K562 (cell line): ENCODE measurements at regions not wholly inside any gene's neighbourhood (a gene's known extent, or its start where the extent isn't known, plus 50 kb on each side); places are given as distances from the start of the nearest gene placed in this dataset.

Experiments used
- CCAR2 ChIP-seq: fragments of 200-400 bp; formaldehyde crosslinking; IDR thresholded peaks from 2 replicates; pipeline ENCODE4 v1.6.1; 2017; ENCODE audit warnings: mild to moderate bottlenecking, low read depth, low read length
- L3MBTL2 ChIP-seq: fragments of 450-650 bp; IDR thresholded peaks from 2 replicates; pipeline ENCODE4 v1.6.1; 2016; ENCODE audit warnings: mild to moderate bottlenecking, moderate library complexity
- RNF2 ChIP-seq: sonication (generic); IDR thresholded peaks from 2 replicates; pipeline ENCODE4 v1.6.1; 2016
- SMAD2 ChIP-seq: fragments of 150-350 bp; IDR thresholded peaks from 2 replicates; pipeline ENCODE4 v1.6.1; 2014; ENCODE audit warnings: low read depth, mild to moderate bottlenecking, low read length
- SNRNP70 ChIP-seq: fragments of 200-400 bp; formaldehyde crosslinking; optimal IDR thresholded peaks from 2 replicates; pipeline ENCODE3; 2017; ENCODE audit warnings: low read depth, low read length
- TEAD1 ChIP-seq, 2 experiments: fragments of 450-650 bp in 1 of 2; sonication (generic) in 1 of 2; formaldehyde crosslinking; IDR thresholded peaks; 2 replicates each; pipeline versions ENCODE4 v1.4.0 to v1.8.0; 2020 to 2022; ENCODE audit warnings: mild to moderate bottlenecking in 2 of 2, missing genetic modification reagents in 1 of 2
- VEZF1 ChIP-seq: fragments of 200-800 bp; sonication (Bioruptor generic); IDR thresholded peaks from 2 replicates; pipeline ENCODE4 v1.6.1; 2017; ENCODE audit warnings: missing genetic modification characterization, missing compliant biosample characterization
- ZNF239 ChIP-seq: fragments of 250-450 bp; sonication (Bioruptor Pico); IDR thresholded peaks from 2 replicates; pipeline ENCODE4 v1.4.0; 2020; ENCODE audit warnings: mild to moderate bottlenecking
- ZNF445 ChIP-seq: fragments of 250-450 bp; sonication (Bioruptor Pico); IDR thresholded peaks from 2 replicates; pipeline ENCODE4 v1.4.0; 2020; ENCODE audit warnings: low read depth, mild to moderate bottlenecking, moderate library complexity
- ZNF518B ChIP-seq: fragments of 250-450 bp; sonication (Bioruptor Pico); IDR thresholded peaks from 2 replicates; pipeline ENCODE4 v1.5.0; 2021; ENCODE audit warnings: mild to moderate bottlenecking, moderate library complexity
- ZNF57 ChIP-seq: fragments of 450-650 bp; formaldehyde crosslinking; IDR thresholded peaks from 2 replicates; pipeline ENCODE4 v1.4.0; 2020; ENCODE audit warnings: mild to moderate bottlenecking, moderate library complexity
- ZNF696 ChIP-seq: fragments of 250-450 bp; sonication (Bioruptor Pico); conservative IDR thresholded peaks from 2 replicates; pipeline ENCODE4 v1.4.0; 2020; ENCODE audit warnings: mild to moderate bottlenecking, moderate library complexity
- ZNF79 ChIP-seq: fragments of 250-450 bp; sonication (Bioruptor Pico); IDR thresholded peaks from 2 replicates; pipeline ENCODE4 v1.4.0; 2020; ENCODE audit warnings: low read depth, mild to moderate bottlenecking, moderate library complexity

- no peak for TF ChIP-seq ZNF518B (CRISPR knock-in tag)
- TF ChIP-seq ZNF239 (CRISPR knock-in tag), result no peak
- TF ChIP-seq ZNF79 (CRISPR knock-in tag), result no peak
- TF ChIP-seq ZNF696 (CRISPR knock-in tag), result no peak
- TF ChIP-seq ZNF57 (CRISPR knock-in tag), result no peak
- no peak for TF ChIP-seq TEAD1 (CRISPR knock-in tag; IDR thresholded peaks at IDR 0.05)
- TF ChIP-seq ZNF445 (CRISPR knock-in tag), result no peak
- TF ChIP-seq RNF2, result no peak
- no peak for TF ChIP-seq SNRNP70
- no peak for TF ChIP-seq L3MBTL2
- TF ChIP-seq VEZF1 (CRISPR knock-in tag), result no peak
- no peak for TF ChIP-seq SMAD2
- TF ChIP-seq CCAR2, result no peak
These were observed 84.5 kb upstream of the ATP11B start (continued) for GRCh38 chr3:182708810-182709209.
